H9 (cell line): ENCODE measurements at regions not wholly inside any gene's neighbourhood (a gene's known extent, or its start where the extent isn't known, plus 50 kb on each side); places are given as distances from the start of the nearest gene placed in this dataset.

Experiments
- DNase-seq: peaks from one replicate; pipeline ENCODE4 v3.0.0-alpha.2; 2017
- H2AFZ ChIP-seq: one replicate; pipeline ENCODE4 v1.6.1; 2013; ENCODE audit warnings: mild to moderate bottlenecking, low read length, control low read depth, moderate library complexity
- H2AK5ac ChIP-seq: 2 replicates; pipeline ENCODE4 v1.6.1; 2013; ENCODE audit warnings: low read length, control low read depth, mixed read lengths; ENCODE audit not compliant: insufficient read length
- H2BK120ac ChIP-seq: one replicate; pipeline ENCODE4 v1.6.1; 2013; ENCODE audit warnings: low read depth, mild to moderate bottlenecking, low read length, control low read depth, inconsistent platforms; ENCODE audit not compliant: poor library complexity, severe bottlenecking
- H2BK12ac ChIP-seq: 2 replicates; pipeline ENCODE4 v1.6.1; 2013; ENCODE audit warnings: low read length, control low read depth, mixed read lengths, low read depth; ENCODE audit not compliant: insufficient read length
- H2BK15ac ChIP-seq: 2 replicates; pipeline ENCODE4 v1.6.1; 2013; ENCODE audit warnings: low read depth, low read length, control low read depth
- H2BK20ac ChIP-seq: one replicate; pipeline ENCODE4 v1.6.1; 2013; ENCODE audit warnings: low read depth, mild to moderate bottlenecking, low read length, control low read depth, inconsistent platforms; ENCODE audit not compliant: poor library complexity, severe bottlenecking
- H2BK5ac ChIP-seq: 2 replicates; pipeline ENCODE4 v1.6.1; 2013; ENCODE audit warnings: low read length, control low read depth, mixed read lengths; ENCODE audit not compliant: insufficient read length
- H3K14ac ChIP-seq: 2 replicates; pipeline ENCODE4 v1.6.1; 2013; ENCODE audit warnings: low read length, control low read depth; ENCODE audit not compliant: insufficient read depth
- H3K18ac ChIP-seq: 2 replicates; pipeline ENCODE4 v1.6.1; 2013; ENCODE audit warnings: low read depth, mild to moderate bottlenecking, mixed read lengths, low read length, control low read depth; ENCODE audit not compliant: insufficient read length
- H3K23ac ChIP-seq: 2 replicates; pipeline ENCODE4 v1.6.1; 2013; ENCODE audit warnings: low read length, control low read depth, mixed read lengths, low read depth; ENCODE audit not compliant: insufficient read length
- H3K23me2 ChIP-seq: 2 replicates; pipeline ENCODE4 v1.6.1; 2013; ENCODE audit warnings: low read depth, mild to moderate bottlenecking, mixed read lengths, low read length, control low read depth; ENCODE audit not compliant: insufficient read length, poor library complexity, severe bottlenecking
- H3K27ac ChIP-seq: 2 replicates; pipeline ENCODE4 v1.5.1; 2013; ENCODE audit warnings: low read length, control low read depth, mixed read lengths, low read depth; ENCODE audit not compliant: insufficient read length
- H3K27me3 ChIP-seq: 2 replicates; pipeline ENCODE4 v1.6.1; 2013; ENCODE audit warnings: low read length, control low read depth, inconsistent platforms; ENCODE audit not compliant: insufficient read depth
- H3K4ac ChIP-seq: 2 replicates; pipeline ENCODE4 v1.6.1; 2013; ENCODE audit warnings: low read depth, mild to moderate bottlenecking, control low read depth, inconsistent platforms, low read length, moderate library complexity
- H3K4me1 ChIP-seq: 2 replicates; pipeline ENCODE4 v1.6.1; 2013; ENCODE audit warnings: low read length, control low read depth, inconsistent platforms; ENCODE audit not compliant: insufficient read depth
- H3K4me2 ChIP-seq: 2 replicates; pipeline ENCODE4 v1.6.1; 2013; ENCODE audit warnings: low read length, control low read depth, mixed read lengths; ENCODE audit not compliant: insufficient read length, insufficient read depth
- H3K56ac ChIP-seq: 2 replicates; pipeline ENCODE4 v1.6.1; 2013; ENCODE audit warnings: low read depth, mild to moderate bottlenecking, mixed read lengths, low read length, control low read depth; ENCODE audit not compliant: insufficient read length
- H3K79me1 ChIP-seq: 2 replicates; pipeline ENCODE4 v1.6.1; 2013; ENCODE audit warnings: low read depth, mild to moderate bottlenecking, moderate library complexity, low read length, control low read depth, inconsistent platforms; ENCODE audit not compliant: insufficient read depth, poor library complexity, severe bottlenecking
- H3K79me2 ChIP-seq: 2 replicates; pipeline ENCODE4 v1.6.1; 2013; ENCODE audit warnings: low read length, control low read depth, inconsistent platforms; ENCODE audit not compliant: insufficient read depth
- H3K9ac ChIP-seq: 2 replicates; pipeline ENCODE4 v1.6.1; 2013; ENCODE audit warnings: low read length, control low read depth, mixed read lengths; ENCODE audit not compliant: insufficient read length; ENCODE audit errors: extremely low read depth
- H3K9me3 ChIP-seq: one replicate; pipeline ENCODE4 v1.6.1; 2013; ENCODE audit warnings: low read depth, low read length, inconsistent platforms; ENCODE audit not compliant: control insufficient read depth
- H3T11ph ChIP-seq: one replicate; pipeline ENCODE4 v1.6.1; 2013; ENCODE audit warnings: mild to moderate bottlenecking, low read length, control low read depth, inconsistent platforms
- H4K20me1 ChIP-seq: one replicate; pipeline ENCODE4 v1.6.1; 2013; ENCODE audit not compliant: control insufficient read depth, insufficient read length, insufficient read depth
- H4K5ac ChIP-seq: 2 replicates; pipeline ENCODE4 v1.6.1; 2013; ENCODE audit warnings: low read depth, mild to moderate bottlenecking, mixed read lengths, low read length, control low read depth; ENCODE audit not compliant: insufficient read length
- H4K8ac ChIP-seq: replicated peaks from 2 replicates; pipeline ENCODE4 v1.6.1; 2013; ENCODE audit warnings: low read length, control low read depth, mixed read lengths, low read depth; ENCODE audit not compliant: insufficient read length
- H4K91ac ChIP-seq: 2 replicates; pipeline ENCODE4 v1.6.1; 2013; ENCODE audit warnings: low read depth, mild to moderate bottlenecking, moderate library complexity, mixed read lengths, low read length, control low read depth; ENCODE audit not compliant: insufficient read length
- H3K27ac Mint-ChIP-seq, 3 experiments: 2 replicates in 2 of 3; 3 replicates in 1 of 3; pipeline ENCODE4 v1.8.0; 2020 to 2021; ENCODE audit warnings: mixed read lengths in 3 of 3, mild to moderate bottlenecking in 1 of 3, moderate library complexity in 1 of 3
- H3K27me3 Mint-ChIP-seq: 2 replicates; pipeline ENCODE4 v1.8.0; 2021; ENCODE audit warnings: low read depth, mild to moderate bottlenecking, moderate library complexity, mixed read lengths
- H3K36me3 Mint-ChIP-seq, 3 experiments: 2 replicates in 2 of 3; 3 replicates in 1 of 3; pipeline ENCODE4 v1.8.0; 2020 to 2021; ENCODE audit warnings: low read depth in 3 of 3, mixed read lengths in 3 of 3; ENCODE audit not compliant: insufficient read depth in 1 of 3
- H3K4me1 Mint-ChIP-seq, 2 experiments: 2 replicates each; pipeline ENCODE4 v1.8.0; 2020; ENCODE audit warnings: mixed read lengths in 2 of 2
- H3K4me3 Mint-ChIP-seq, 2 experiments: 2 replicates in 1 of 2; 3 replicates in 1 of 2; pipeline ENCODE4 v1.8.0; 2020 to 2021; ENCODE audit warnings: mild to moderate bottlenecking in 2 of 2, mixed read lengths in 2 of 2, moderate library complexity in 1 of 2
- H3K9me3 Mint-ChIP-seq, 2 experiments: 2 replicates in 1 of 2; 3 replicates in 1 of 2; pipeline ENCODE4 v1.8.0; 2020; ENCODE audit warnings: mild to moderate bottlenecking in 2 of 2, mixed read lengths in 2 of 2, moderate library complexity in 1 of 2
- CTCF ChIP-seq: fragments of 200-600 bp; sonication (generic); conservative IDR thresholded peaks from 3 replicates; pipeline ENCODE4 v1.8.0; 2021; ENCODE audit warnings: antibody characterized with exemption, mild to moderate bottlenecking
- WGBS: extraction: QIAGEN DNeasy Blood & Tissue Kit; methylation state at CpG from one replicate; pipeline ENCODE4 v1.1.7; 2013; ENCODE audit warnings: missing lambda C conversion rate, low lambda C conversion rate, mixed read lengths; ENCODE audit not compliant: insufficient read length; ENCODE audit errors: extremely low coverage; 5-methylcytosine and 5-hydroxymethylcytosine counted together

DNA sequence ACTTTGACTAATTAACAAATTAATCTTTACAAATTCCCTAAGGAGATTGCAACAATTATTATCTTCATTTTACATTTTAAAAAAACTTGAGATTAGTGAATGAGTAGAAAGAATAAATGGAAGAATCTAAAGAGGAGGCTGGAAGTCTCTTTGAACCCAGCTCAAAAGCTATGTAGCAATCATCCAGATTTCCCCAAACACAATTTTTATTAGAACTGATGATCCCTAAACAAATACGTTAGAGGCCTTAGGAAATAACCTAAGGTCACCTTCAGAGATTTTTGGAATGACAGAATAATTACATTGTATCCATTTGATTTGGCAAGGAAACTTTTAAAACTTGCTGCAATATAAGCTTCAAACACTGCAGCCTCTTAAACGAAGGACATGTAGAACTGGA lies 242.4 kb upstream of the LYPLAL1 start:
- WGBS = no CpG with 5 or more reads among the region's 2 CpGs
- Histone ChIP-seq H2AFZ (no peak overlapping the region), H3K4me1 (no peaks in the 10 kb centered on the region), H2BK120ac (no peak overlapping the region), H4K5ac (no peak overlapping the region), H3K9ac (no peak overlapping the region), H3K27me3 (no peaks in the 10 kb centered on the region), H4K91ac (no peak overlapping the region), H2BK5ac (no peak overlapping the region), H3K4me2 (no peak overlapping the region), H3K79me2 (no peaks in the 10 kb centered on the region), H4K8ac (no peak overlapping the region), H4K20me1 (no peaks in the 10 kb centered on the region), H3K9me3 (no peaks in the 10 kb centered on the region), H3K27ac (no peak overlapping the region), H3K56ac (no peak overlapping the region), H3K18ac (no peak overlapping the region), H3K23me2 (no peaks in the 10 kb centered on the region), H2BK15ac (no peak overlapping the region), H2BK20ac (no peak overlapping the region), H3K4ac (no peak overlapping the region), H2BK12ac (no peak overlapping the region), H2AK5ac (no peak overlapping the region), H3K14ac (no peak overlapping the region), H3K23ac (no peak overlapping the region), H3K79me1 (no peaks in the 10 kb centered on the region), H3T11ph (no peak overlapping the region)
- no peak for DNase-seq
- Mint-ChIP-seq H3K4me1 (peaks cover 3 to 7% of the 10 kb centered on the region in 2 experiments), H3K27ac (no peak overlapping the region), H3K4me3 (no peak overlapping the region), H3K27me3 (no peaks in the 10 kb centered on the region; the same call in 1 of the 2 replicates), H3K9me3 (peaks cover 12 to 15% of the 10 kb centered on the region in 2 experiments), H3K36me3 (peaks cover 7 to 15% (median 9%) of the 10 kb centered on the region in 3 experiments; a peak in 4 of 7 replicates)
- no peak for TF ChIP-seq CTCF
